Large intestine (tissue), 3 donors: ENCODE measurements at regions not wholly inside any gene's neighbourhood (a gene's known extent, or its start where the extent isn't known, plus 50 kb on each side); places are given as distances from the start of the nearest gene placed in this dataset.

Experiments used
- DNase-seq, 2 donors: peaks; one replicate each; pipeline versions ENCODE4 v3.0.0 to v3.0.0-alpha.2; 2013
- H3K27ac ChIP-seq: one replicate; pipeline ENCODE4 v1.5.1; 2013; ENCODE audit warnings: low read length
- H3K27me3 ChIP-seq: 2 replicates; pipeline ENCODE4 v1.6.1; 2013; ENCODE audit warnings: low read length; ENCODE audit not compliant: control insufficient read depth, insufficient read depth
- H3K36me3 ChIP-seq: 2 replicates; pipeline ENCODE4 v1.6.1; 2013; ENCODE audit warnings: low read length; ENCODE audit not compliant: control insufficient read depth, insufficient read depth
- H3K4me1 ChIP-seq: one replicate; pipeline ENCODE4 v1.6.1; 2013; ENCODE audit warnings: low read length; ENCODE audit not compliant: control insufficient read depth, insufficient read depth
- H3K4me3 ChIP-seq: one replicate; pipeline ENCODE4 v1.5.1; 2013; ENCODE audit warnings: low read length
- H3K9me3 ChIP-seq: one replicate; pipeline ENCODE4 v1.6.1; 2013; ENCODE audit warnings: mild to moderate bottlenecking, low read depth, low read length, moderate library complexity; ENCODE audit not compliant: control insufficient read depth
- WGBS: methylation state at CpG from one replicate; pipeline ENCODE4 v1.1.5; 2013; ENCODE audit warnings: low lambda C conversion rate; ENCODE audit not compliant: insufficient coverage; 5-methylcytosine and 5-hydroxymethylcytosine counted together

- H3K4me3 ChIP-seq = no peak overlapping the region
- peaks cover 69% of the 10 kb centered on the region for H3K27me3 ChIP-seq
- peak overlapping the region; percentile 67 for H3K27ac ChIP-seq
- H3K4me1 ChIP-seq = peaks cover 4% of the 10 kb centered on the region
- DNase-seq = no peak
- 94% methylated on average over 4 of the region's 14 CpGs for WGBS
- no peaks in the 10 kb centered on the region for H3K36me3 ChIP-seq
- H3K9me3 ChIP-seq = no peaks in the 10 kb centered on the region
Observed at GRCh38 chr2:120866483-120867140, 130.9 kb downstream of the GLI2 start.

- DNase-seq = peak; percentile 47 to 63
- WGBS = no CpG with 5 or more reads among the region's 54 CpGs
- Histone ChIP-seq H3K4me3 (peak overlapping the region; percentile 13), H3K9me3 (no peaks in the 10 kb centered on the region), H3K27ac (peak overlapping the region; percentile 67), H3K27me3 (peaks cover 66% of the 10 kb centered on the region), H3K4me1 (peaks cover 4% of the 10 kb centered on the region), H3K36me3 (no peaks in the 10 kb centered on the region)
Observed at GRCh38 chr2:120867290-120868241, 131.9 kb downstream of the GLI2 start.

GRCh38 chr2:120868366-120868765, 132.7 kb downstream of the GLI2 start:
- no peak overlapping the region for H3K4me3 ChIP-seq

GRCh38 chr2:120869036-120869729, 133.5 kb downstream of the GLI2 start:
- H3K27ac ChIP-seq = no peak overlapping the region
- no CpG with 5 or more reads among the region's 1 CpG for WGBS
- no peaks in the 10 kb centered on the region for H3K9me3 ChIP-seq
- no peak overlapping the region for H3K4me3 ChIP-seq
- peaks cover 60% of the 10 kb centered on the region for H3K27me3 ChIP-seq
- H3K36me3 ChIP-seq = no peaks in the 10 kb centered on the region
- DNase-seq = no peak
- H3K4me1 ChIP-seq = peaks cover 4% of the 10 kb centered on the region

More at GRCh38 chr2:120868366-120868765, 132.7 kb downstream of the GLI2 start:
- 69% methylated on average over 2 of the region's 4 CpGs for WGBS
- no peaks in the 10 kb centered on the region for H3K36me3 ChIP-seq
- peaks cover 4% of the 10 kb centered on the region for H3K4me1 ChIP-seq
- peaks cover 60% of the 10 kb centered on the region for H3K27me3 ChIP-seq
- DNase-seq = no peak
- peak overlapping the region; percentile 67 for H3K27ac ChIP-seq
- H3K9me3 ChIP-seq = no peaks in the 10 kb centered on the region

GRCh38 chr2:120869730-120870466, 134.2 kb downstream of the GLI2 start:
- peaks cover 4% of the 10 kb centered on the region for H3K4me1 ChIP-seq
- no peaks in the 10 kb centered on the region for H3K36me3 ChIP-seq
- no peaks in the 10 kb centered on the region for H3K9me3 ChIP-seq
- WGBS = no CpG with 5 or more reads among the region's 5 CpGs
- DNase-seq = no peak
- no peak overlapping the region for H3K27ac ChIP-seq
- H3K27me3 ChIP-seq = peaks cover 57% of the 10 kb centered on the region
- no peak overlapping the region for H3K4me3 ChIP-seq

- whole genome bisulfite sequencing = no CpG with 5 or more reads among the region's 9 CpGs
- Histone ChIP-seq H3K27ac (no peak overlapping the region), H3K36me3 (no peaks in the 10 kb centered on the region), H3K4me1 (peaks cover 4% of the 10 kb centered on the region), H3K27me3 (peaks cover 58% of the 10 kb centered on the region), H3K4me3 (no peak overlapping the region), H3K9me3 (no peaks in the 10 kb centered on the region)
- no peak for DNase-seq
Observed at GRCh38 chr2:120870467-120870788, 134.8 kb downstream of the GLI2 start.

GRCh38 chr2:120871016-120871635, 135.5 kb downstream of the GLI2 start:
- H3K27me3 ChIP-seq = peaks cover 53% of the 10 kb centered on the region
- H3K9me3 ChIP-seq = no peaks in the 10 kb centered on the region
- H3K36me3 ChIP-seq = no peaks in the 10 kb centered on the region
- peaks cover 4% of the 10 kb centered on the region for H3K4me1 ChIP-seq
- no CpG with 5 or more reads among the region's 10 CpGs for WGBS
- DNase-seq = no peak
- no peak overlapping the region for H3K4me3 ChIP-seq
- H3K27ac ChIP-seq = no peak overlapping the region

- Histone ChIP-seq H3K27ac (no peak overlapping the region), H3K27me3 (peaks cover 45% of the 10 kb centered on the region), H3K4me3 (no peak overlapping the region), H3K9me3 (no peaks in the 10 kb centered on the region), H3K36me3 (no peaks in the 10 kb centered on the region), H3K4me1 (peaks cover 2% of the 10 kb centered on the region)
- WGBS = no CpG with 5 or more reads among the region's 7 CpGs
- no peak for DNase-seq
Observed at GRCh38 chr2:120871881-120872620, 136.4 kb downstream of the GLI2 start.
